Lower lobe of right lung (tissue), 2 donors: ENCODE measurements at regions not wholly inside any gene's neighbourhood (a gene's known extent, or its start where the extent isn't known, plus 50 kb on each side); places are given as distances from the start of the nearest gene placed in this dataset.

ENCODE experiments used
- ATAC-seq, 2 donors: fragments of 200-7000 bp; cut with Tn5 transposase; one replicate each; pipeline ENCODE4 v1.9.1; 2020 to 2022; ENCODE audit warnings: mild to moderate bottlenecking in 2 of 2, moderate library complexity in 2 of 2
- DNase-seq: peaks from one replicate; pipeline ENCODE4 v3.0.0-alpha.2; 2020
- H3K27ac ChIP-seq: fragments of 200-600 bp; one replicate; pipeline ENCODE4 v1.8.0; 2022
- H3K27me3 ChIP-seq: fragments of 200-600 bp; one replicate; pipeline ENCODE4 v1.8.0; 2022; ENCODE audit warnings: low read depth
- H3K36me3 ChIP-seq: fragments of 200-600 bp; one replicate; pipeline ENCODE4 v1.8.0; 2022; ENCODE audit warnings: mild to moderate bottlenecking
- H3K4me1 ChIP-seq: fragments of 200-600 bp; one replicate; pipeline ENCODE4 v1.8.0; 2022
- H3K4me3 ChIP-seq: fragments of 200-600 bp; one replicate; pipeline ENCODE4 v1.8.0; 2022; ENCODE audit warnings: mild to moderate bottlenecking
- H3K9me3 ChIP-seq: fragments of 200-600 bp; one replicate; pipeline ENCODE4 v1.8.0; 2022
- CTCF ChIP-seq: fragments of 200-600 bp; IDR thresholded peaks from one replicate; pipeline ENCODE4 v1.8.0; 2022; ENCODE audit warnings: antibody characterized with exemption, mild to moderate bottlenecking
- intact Hi-C: fragments of 100-400 bp; cut with DNase I; formaldehyde crosslinking; loops from one replicate; pipeline ENCODE4 v1.11.0; 2022
- donor health status: DM: no; HTN: yes; CAD: no; lungs with severe emphysema.

GRCh38 chr5:1736889-1737711, 62.5 kb downstream of the MRPL36 start:
- H3K27me3 ChIP-seq = peaks cover 21% of the 10 kb centered on the region
- ATAC-seq (no peak), DNase-seq (peak; percentile 33)

GRCh38 chr5:1736065-1736464, 63.6 kb downstream of the MRPL36 start:
- Histone ChIP-seq H3K27me3 (peaks cover 21% of the 10 kb centered on the region), H3K4me3 (no peak overlapping the region), H3K4me1 (no peaks in the 10 kb centered on the region), H3K36me3 (no peaks in the 10 kb centered on the region), H3K9me3 (no peaks in the 10 kb centered on the region), H3K27ac (no peak overlapping the region)
- ATAC-seq (no peak), DNase-seq (no peak)
- intact Hi-C loops = no loop called here
- TF ChIP-seq CTCF = no peak

More at GRCh38 chr5:1736889-1737711, 62.5 kb downstream of the MRPL36 start:
- Histone ChIP-seq H3K4me1 (no peaks in the 10 kb centered on the region), H3K9me3 (no peaks in the 10 kb centered on the region), H3K36me3 (no peaks in the 10 kb centered on the region), H3K27ac (no peak overlapping the region), H3K4me3 (no peak overlapping the region)
- intact Hi-C loops = no loop called here
- TF ChIP-seq CTCF = no peak

- no peaks in the 10 kb centered on the region for H3K36me3 ChIP-seq
- H3K9me3 ChIP-seq = no peaks in the 10 kb centered on the region
- H3K27me3 ChIP-seq = peaks cover 24% of the 10 kb centered on the region
- ATAC-seq = no peak
- H3K4me1 ChIP-seq = no peaks in the 10 kb centered on the region
- DNase-seq = no peak
- intact Hi-C loops = no loop called here
- H3K27ac ChIP-seq = no peak overlapping the region
- no peak for TF ChIP-seq CTCF
- no peak overlapping the region for H3K4me3 ChIP-seq
Measured at GRCh38 chr5:1735320-1735970, 64.2 kb downstream of the MRPL36 start.

- Histone ChIP-seq H3K36me3 (no peaks in the 10 kb centered on the region), H3K27me3 (peaks cover 29% of the 10 kb centered on the region), H3K27ac (no peak overlapping the region), H3K9me3 (no peaks in the 10 kb centered on the region), H3K4me3 (no peak overlapping the region), H3K4me1 (no peaks in the 10 kb centered on the region)
- ATAC-seq (no peak), DNase-seq (no peak)
- TF ChIP-seq CTCF = no peak
- intact Hi-C loops = no loop called here
Measured at GRCh38 chr5:1734908-1735289, 64.7 kb downstream of the MRPL36 start.

GRCh38 chr5:1734271-1734907, 65.2 kb downstream of the MRPL36 start:
- Histone ChIP-seq H3K36me3 (no peaks in the 10 kb centered on the region), H3K27ac (no peak overlapping the region), H3K4me1 (no peaks in the 10 kb centered on the region), H3K4me3 (no peak overlapping the region), H3K27me3 (peaks cover 33% of the 10 kb centered on the region), H3K9me3 (no peaks in the 10 kb centered on the region)
- ATAC-seq (no peak), DNase-seq (peak; percentile 33)
- intact Hi-C loops = no loop called here
- TF ChIP-seq CTCF = no peak
